ENCODE measurements at regions not wholly inside any gene's neighbourhood (a gene's known extent, or its start where the extent isn't known, plus 50 kb on each side); places are given as distances from the start of the nearest gene placed in this dataset.

GRCh38 chr18:14925281-14925709, 177.3 kb downstream of the ANKRD30B start:
- POLR2A ChIA-PET = no interaction called here
- TF ChIP-seq JAZF1 (CRISPR knock-in tag; IDR thresholded peaks at IDR 0.05) (no peak), NR3C1 (CRISPR knock-in tag; conservative IDR thresholded peaks at IDR 0.05; ENCODE audit: low read depth) (no peak), SMAD3 (CRISPR knock-in tag; IDR thresholded peaks at IDR 0.05; ENCODE audit: borderline replicate concordance) (no peak), SP1 (CRISPR knock-in tag; conservative IDR thresholded peaks at IDR 0.05) (no peak), ZNF423 (CRISPR knock-in tag; IDR thresholded peaks at IDR 0.05) (no peak), FOXP1 (CRISPR knock-in tag; IDR thresholded peaks at IDR 0.05; ENCODE audit: borderline replicate concordance) (no peak), ZBTB43 (CRISPR knock-in tag; IDR thresholded peaks at IDR 0.05) (no peak), E2F1 (CRISPR knock-in tag; IDR thresholded peaks at IDR 0.05) (no peak), TP53 (CRISPR knock-in tag; IDR thresholded peaks at IDR 0.05) (no peak), KAT7 (CRISPR knock-in tag; IDR thresholded peaks at IDR 0.05; ENCODE audit: borderline replicate concordance) (no peak)
- CTCF ChIA-PET = no interaction called here
- Mint-ChIP-seq H3K27ac (no peak overlapping the region), H3K36me3 (peaks cover 69% of the 10 kb centered on the region), H3K4me3 (no peak overlapping the region), H3K4me1 (no peaks in the 10 kb centered on the region), H3K9me3 (peaks cover 78% of the 10 kb centered on the region), H3K27me3 (ENCODE audit: low read depth) (peaks cover 24% of the 10 kb centered on the region)
- ATAC-seq (no peak), DNase-seq (ENCODE audit: low spot score) (no peak)

- ATAC-seq (no peak), DNase-seq (ENCODE audit: low spot score) (no peak)
- TF ChIP-seq ZNF121 (CRISPR knock-in tag; IDR thresholded peaks at IDR 0.05) = no peak
- no peak for TF ChIP-seq ZBTB21 (CRISPR knock-in tag; IDR thresholded peaks at IDR 0.05; ENCODE audit: borderline replicate concordance)
- no peak for TF ChIP-seq TEAD4 (CRISPR knock-in tag; IDR thresholded peaks at IDR 0.05)
- no peak for TF ChIP-seq NFE2L1 (CRISPR knock-in tag; IDR thresholded peaks at IDR 0.05)
- no peak for TF ChIP-seq JAZF1 (CRISPR knock-in tag; IDR thresholded peaks at IDR 0.05)
- no peak for TF ChIP-seq PRRX2 (CRISPR knock-in tag; IDR thresholded peaks at IDR 0.05)
- no peak for TF ChIP-seq USF2 (CRISPR knock-in tag; IDR thresholded peaks at IDR 0.05)
- no peak for TF ChIP-seq ATF1 (CRISPR knock-in tag; IDR thresholded peaks at IDR 0.05)
- no peak for TF ChIP-seq SP1 (CRISPR knock-in tag; conservative IDR thresholded peaks at IDR 0.05)
- no peak for TF ChIP-seq ZSCAN18 (CRISPR knock-in tag; IDR thresholded peaks at IDR 0.05)
- TF ChIP-seq E2F1 (CRISPR knock-in tag; IDR thresholded peaks at IDR 0.05) = no peak
- no peak for TF ChIP-seq ZNF219 (CRISPR knock-in tag; IDR thresholded peaks at IDR 0.05; ENCODE audit: borderline replicate concordance)
- TF ChIP-seq E2F5 (CRISPR knock-in tag; IDR thresholded peaks at IDR 0.05) = no peak
- Mint-ChIP-seq H3K27me3 (ENCODE audit: low read depth) (peaks cover 18% of the 10 kb centered on the region), H3K36me3 (peaks cover 61% of the 10 kb centered on the region), H3K9me3 (peaks cover 72% of the 10 kb centered on the region), H3K27ac (no peak overlapping the region), H3K4me1 (no peaks in the 10 kb centered on the region), H3K4me3 (no peak overlapping the region)
- CTCF ChIA-PET = no interaction called here
- POLR2A ChIA-PET = no interaction called here
Observed at GRCh38 chr18:14927701-14928100, 179.7 kb downstream of the ANKRD30B start.

Data from WTC11 (cell line).